H1 (cell line): ENCODE measurements at regions not wholly inside any gene's neighbourhood (a gene's known extent, or its start where the extent isn't known, plus 50 kb on each side); places are given as distances from the start of the nearest gene placed in this dataset.

Source experiments
- CTCF ChIA-PET: fragments of 300-600 bp; sonication (Branson Sonifier 250); formaldehyde crosslinking; loops from one replicate; lab custom pipeline; 2021; ENCODE audit not compliant: partially characterized antibody; lab: Charles Lee
- POLR2A ChIA-PET: fragments of 300-600 bp; sonication (Branson Sonifier 250); formaldehyde crosslinking; loops from one replicate; lab custom pipeline; 2021; ENCODE audit warnings: inconsistent platforms; ENCODE audit not compliant: partially characterized antibody; lab: Charles Lee
- DNase-seq, 2 experiments: peaks; one replicate each; pipeline versions ENCODE4 v3.0.0 to v3.0.0-alpha.2; 2010 to 2022; ENCODE audit warnings: low spot score in 2 of 2, low read depth in 1 of 2, mixed read lengths in 1 of 2
- FAIRE-seq: peaks from 2 replicates; lab custom pipeline; 2011; peaks lifted over from hg19 to GRCh38; lab: Jason Lieb, UNC
- H2AFZ ChIP-seq: 2 replicates; pipeline ENCODE4 v1.8.1; 2012; ENCODE audit warnings: low read length, inconsistent platforms
- H2AK5ac ChIP-seq: 2 replicates; pipeline ENCODE4 v1.6.1; 2013; ENCODE audit warnings: low read depth, low read length
- H2BK120ac ChIP-seq: replicated peaks from 2 replicates; pipeline ENCODE3; 2013; ENCODE audit warnings: low read depth, low read length, inconsistent platforms
- H2BK12ac ChIP-seq: 2 replicates; pipeline ENCODE4 v1.6.1; 2013; ENCODE audit warnings: low read depth, low read length
- H2BK15ac ChIP-seq: 2 replicates; pipeline ENCODE4 v1.6.1; 2013; ENCODE audit warnings: low read length
- H2BK20ac ChIP-seq: 2 replicates; pipeline ENCODE4 v1.6.1; 2013; ENCODE audit warnings: low read length
- H2BK5ac ChIP-seq: 2 replicates; pipeline ENCODE4 v1.6.1; 2013; ENCODE audit warnings: low read depth, low read length
- H3K14ac ChIP-seq: 2 replicates; pipeline ENCODE4 v1.6.1; 2013; ENCODE audit warnings: inconsistent platforms; ENCODE audit not compliant: insufficient read length
- H3K18ac ChIP-seq: 2 replicates; pipeline ENCODE4 v1.6.1; 2013; ENCODE audit warnings: low read length; ENCODE audit errors: extremely low read depth
- H3K23ac ChIP-seq: 2 replicates; pipeline ENCODE4 v1.6.1; 2013; ENCODE audit warnings: inconsistent platforms; ENCODE audit not compliant: insufficient read length
- H3K23me2 ChIP-seq: 2 replicates; pipeline ENCODE4 v1.6.1; 2013; ENCODE audit warnings: low read depth, low read length
- H3K27ac ChIP-seq: 2 replicates; pipeline ENCODE4 v1.6.1; 2011; ENCODE audit warnings: low read depth, low read length, inconsistent platforms
- H3K27me3 ChIP-seq, 4 experiments: replicated peaks in 1 of 4; 1 replicate in 1 of 4; 2 replicates in 3 of 4; pipeline versions ENCODE4 v1.6.1 to v1.8.1; 2011 to 2013; ENCODE audit warnings: low read length in 3 of 4, mild to moderate bottlenecking in 3 of 4, inconsistent platforms in 2 of 4, mixed read lengths in 2 of 4, moderate library complexity in 1 of 4; ENCODE audit not compliant: control insufficient read depth in 3 of 4, insufficient read depth in 3 of 4; ENCODE audit errors: extremely low read depth in 1 of 4
- H3K36me3 ChIP-seq, 4 experiments: 2 replicates each; pipeline versions ENCODE4 v1.6.1 to v1.8.1; 2011 to 2013; ENCODE audit warnings: mild to moderate bottlenecking in 4 of 4, low read length in 3 of 4, moderate library complexity in 2 of 4, control low read depth in 1 of 4, inconsistent platforms in 1 of 4; ENCODE audit not compliant: insufficient read depth in 4 of 4, control insufficient read depth in 2 of 4
- H3K4ac ChIP-seq: replicated peaks from 2 replicates; pipeline ENCODE3; 2013; ENCODE audit warnings: low read length, low read depth, mixed read lengths, inconsistent platforms; ENCODE audit not compliant: insufficient read length
- H3K4me1 ChIP-seq, 4 experiments: replicated peaks in 1 of 4; 1 replicate in 1 of 4; 2 replicates in 3 of 4; pipeline versions ENCODE4 v1.6.1 to v1.8.1; 2011 to 2013; ENCODE audit warnings: low read length in 3 of 4, inconsistent platforms in 2 of 4, mixed read lengths in 1 of 4; ENCODE audit not compliant: insufficient read depth in 4 of 4, control insufficient read depth in 3 of 4
- H3K4me2 ChIP-seq, 2 experiments: 2 replicates each; pipeline versions ENCODE4 v1.6.1 to v1.8.1; 2011 to 2013; ENCODE audit warnings: low read depth in 2 of 2, low read length in 2 of 2, control low read depth in 1 of 2, inconsistent platforms in 1 of 2, mild to moderate bottlenecking in 1 of 2; ENCODE audit not compliant: insufficient read depth in 1 of 2
- H3K4me3 ChIP-seq, 4 experiments: fragments of 200-600, 300-600 bp in 1 of 4; sonication (generic), shearing (Covaris generic), sonication (Bioruptor Twin) in 1 of 4; 2 replicates each; pipeline versions ENCODE4 v1.5.1 to v1.8.1; 2011 to 2016; ENCODE audit warnings: low read length in 4 of 4, low read depth in 3 of 4, control low read depth in 2 of 4, inconsistent platforms in 2 of 4, mild to moderate bottlenecking in 2 of 4, mixed read lengths in 1 of 4, moderate library complexity in 1 of 4; ENCODE audit not compliant: insufficient read depth in 2 of 4; ENCODE audit errors: extremely low read depth in 1 of 4
- H3K56ac ChIP-seq: replicated peaks from 2 replicates; pipeline ENCODE3; 2013; ENCODE audit warnings: low read depth, mild to moderate bottlenecking, mixed read lengths, low read length, inconsistent platforms; ENCODE audit not compliant: insufficient read length
- H3K79me1 ChIP-seq: 2 replicates; pipeline ENCODE4 v1.6.1; 2013; ENCODE audit warnings: low read depth, low read length, control low read depth
- H3K79me2 ChIP-seq, 2 experiments: 2 replicates each; pipeline versions ENCODE4 v1.6.1 to v1.8.1; 2012 to 2013; ENCODE audit warnings: low read length in 2 of 2, mild to moderate bottlenecking in 2 of 2, inconsistent platforms in 1 of 2; ENCODE audit not compliant: insufficient read depth in 2 of 2, control insufficient read depth in 1 of 2
- H3K9ac ChIP-seq, 4 experiments: replicated peaks in 1 of 4; 1 replicate in 1 of 4; 2 replicates in 3 of 4; pipeline versions ENCODE4 v1.6.1 to v1.8.1; 2011 to 2013; ENCODE audit warnings: low read depth in 3 of 4, low read length in 3 of 4, control low read depth in 2 of 4, mild to moderate bottlenecking in 2 of 4, moderate library complexity in 2 of 4, inconsistent platforms in 1 of 4; ENCODE audit errors: extremely low read depth in 1 of 4
- H3K9me3 ChIP-seq, 2 experiments: 2 replicates each; pipeline versions ENCODE4 v1.6.1 to v1.8.1; 2012 to 2013; ENCODE audit warnings: mild to moderate bottlenecking in 2 of 2, moderate library complexity in 2 of 2, control low read depth in 1 of 2, inconsistent platforms in 1 of 2, low read depth in 1 of 2, low read length in 1 of 2, mixed read lengths in 1 of 2; ENCODE audit not compliant: insufficient read depth in 2 of 2
- H4K20me1 ChIP-seq, 2 experiments: replicated peaks in 1 of 2; 2 replicates each; pipeline versions ENCODE3 to v1.8.1; 2011 to 2013; ENCODE audit warnings: inconsistent platforms in 2 of 2, low read length in 2 of 2, mild to moderate bottlenecking in 1 of 2; ENCODE audit not compliant: insufficient read depth in 2 of 2, control insufficient read depth in 1 of 2
- H4K5ac ChIP-seq: 2 replicates; pipeline ENCODE4 v1.6.1; 2013; ENCODE audit warnings: low read length, low read depth, mixed read lengths, inconsistent platforms; ENCODE audit not compliant: insufficient read length
- H4K8ac ChIP-seq: 2 replicates; pipeline ENCODE4 v1.8.0; 2013; ENCODE audit warnings: mild to moderate bottlenecking, moderate library complexity, low read length, inconsistent platforms; ENCODE audit not compliant: insufficient read depth; ENCODE audit errors: extremely low read depth
- H4K91ac ChIP-seq: replicated peaks from 2 replicates; pipeline ENCODE3; 2013; ENCODE audit warnings: low read length, mixed read lengths, inconsistent platforms; ENCODE audit not compliant: insufficient read length
- BCL11A ChIP-seq, 2 experiments: IDR thresholded peaks; one replicate each; pipeline ENCODE4 v1.6.1; 2011; ENCODE audit warnings: low read depth in 2 of 2, low read length in 2 of 2, mild to moderate bottlenecking in 2 of 2
- BRCA1 ChIP-seq: IDR thresholded peaks from 2 replicates; pipeline ENCODE4 v1.6.1; 2012; ENCODE audit warnings: low read depth, low read length, improper control_type of control experiment
- CEBPB ChIP-seq: IDR thresholded peaks from 2 replicates; pipeline ENCODE4 v1.6.1; 2012; ENCODE audit warnings: low read depth, low read length
- JUND ChIP-seq: IDR thresholded peaks from 2 replicates; pipeline ENCODE4 v1.6.1; 2011; ENCODE audit warnings: mild to moderate bottlenecking, improper control_type of control experiment, low read length
- NRF1 ChIP-seq: IDR thresholded peaks from 2 replicates; pipeline ENCODE4 v1.6.1; 2011; ENCODE audit warnings: mild to moderate bottlenecking, low read depth, low read length, improper control_type of control experiment
- POLR2AphosphoS5 ChIP-seq: IDR thresholded peaks from 2 replicates; pipeline ENCODE4 v1.6.1; 2011; ENCODE audit warnings: low read depth, low read length
- RBBP5 ChIP-seq: IDR thresholded peaks from 2 replicates; pipeline ENCODE4 v1.7.1; 2012; ENCODE audit warnings: low read depth, mild to moderate bottlenecking, inconsistent platforms, low read length, moderate library complexity, borderline replicate concordance
- RNF2 ChIP-seq: fragments of 200-900, 300-1000 bp; sonication (generic); IDR thresholded peaks from 2 replicates; pipeline ENCODE4 v1.7.1; 2016; ENCODE audit warnings: borderline replicate concordance, low read depth, mild to moderate bottlenecking, antibody characterized with exemption, low read length; ENCODE audit not compliant: poor library complexity, severe bottlenecking; ENCODE audit errors: missing control alignments
- SIRT6 ChIP-seq: IDR thresholded peaks from one replicate; pipeline ENCODE4 v1.7.1; 2012; ENCODE audit warnings: low read length, inconsistent platforms
- SIX5 ChIP-seq: IDR thresholded peaks from 2 replicates; pipeline ENCODE4 v1.6.1; 2011; ENCODE audit warnings: mild to moderate bottlenecking, low read depth, low read length
- SP4 ChIP-seq: IDR thresholded peaks from 2 replicates; pipeline ENCODE4 v1.6.1; 2012; ENCODE audit warnings: low read length, inconsistent platforms
- SRF ChIP-seq: IDR thresholded peaks from 2 replicates; pipeline ENCODE4 v1.6.1; 2011; ENCODE audit warnings: mild to moderate bottlenecking, low read depth, low read length, moderate library complexity
- TAF1 ChIP-seq: IDR thresholded peaks from 2 replicates; pipeline ENCODE4 v1.6.1; 2011; ENCODE audit warnings: mild to moderate bottlenecking, low read depth, low read length
- USF2 ChIP-seq: IDR thresholded peaks from 2 replicates; pipeline ENCODE4 v1.6.1; 2011; ENCODE audit warnings: low read length, improper control_type of control experiment
- WGBS, 2 experiments: shearing (Covaris generic) in 1 of 2; methylation state at CpG; one replicate each; pipeline versions ENCODE4 v1.1.6 to v1.1.7; 2013 to 2015; ENCODE audit warnings: low lambda C conversion rate in 2 of 2, mixed read lengths in 2 of 2, inconsistent platforms in 1 of 2, low coverage in 1 of 2, missing lambda C conversion rate in 1 of 2; ENCODE audit not compliant: insufficient replicate concordance in 2 of 2, insufficient coverage in 1 of 2, insufficient read length in 1 of 2; ENCODE audit errors: extremely low coverage in 1 of 2, missing lambda C conversion rate in 1 of 2; 5-methylcytosine and 5-hydroxymethylcytosine counted together

GRCh38 chr11:116611998-116612620, 160.7 kb downstream of the BUD13 start:
- H3K79me2 ChIP-seq, result no peaks in the 10 kb centered on the region
- H4K5ac ChIP-seq, result no peak overlapping the region
- H4K20me1 ChIP-seq, result no peaks in the 10 kb centered on the region
- no peak overlapping the region for H3K56ac ChIP-seq
- no peak overlapping the region for H3K14ac ChIP-seq
- FAIRE-seq, result no peak
- CTCF ChIA-PET, result interaction anchor here (1.0 to 4.7 kb wide), 4 partner anchors 12 to 79 kb away, joined by 3 to 22 read pairs (median 8); no protein-coding TSS in a partner anchor
- no peaks in the 10 kb centered on the region for H3K79me1 ChIP-seq
- H3K23ac ChIP-seq, result no peak overlapping the region
- no peak overlapping the region for H2AFZ ChIP-seq
- H3K4me1 ChIP-seq, result 0 out of 7 replicates have a peak, but pooled peaks cover 0 to 2% (median 0%) of the 10 kb centered on the region in 4 experiments
- no peak overlapping the region for H2BK120ac ChIP-seq
- H3K18ac ChIP-seq, result no peak overlapping the region
- POLR2A ChIA-PET, result no interaction called here
- no peak overlapping the region for H3K4me3 ChIP-seq
- H2BK20ac ChIP-seq, result no peak overlapping the region
- no peak overlapping the region for H2BK12ac ChIP-seq
- 92% methylated on average over 4 of the region's 4 CpGs; no CpG with 5 or more reads in 1 of the 2 experiments for WGBS, 2 experiments
- H3K9ac ChIP-seq, result no peak overlapping the region
- H2BK5ac ChIP-seq, result no peak overlapping the region
- no peak overlapping the region for H3K4ac ChIP-seq
- no peak overlapping the region for H4K8ac ChIP-seq
- H3K27me3 ChIP-seq, result no peaks in the 10 kb centered on the region
- H3K4me2 ChIP-seq, result no peak overlapping the region
- H3K23me2 ChIP-seq, result no peaks in the 10 kb centered on the region
- DNase-seq, result no peak
- H3K27ac ChIP-seq, result no peak overlapping the region
- H3K9me3 ChIP-seq, result no peaks in the 10 kb centered on the region
- H2AK5ac ChIP-seq, result no peak overlapping the region
- no peak overlapping the region for H4K91ac ChIP-seq
- H3K36me3 ChIP-seq, result no peaks in the 10 kb centered on the region
- no peak overlapping the region for H2BK15ac ChIP-seq
- TF ChIP-seq BRCA1 (no peak), SRF (no peak), NRF1 (no peak), BCL11A (IDR thresholded peaks at IDR 0.05; ENCODE audit: low read depth in 2 of 2, low read length in 2 of 2) (no peak), SIRT6 (no peak), SIX5 (no peak), JUND (no peak), CEBPB (no peak), TAF1 (no peak), RBBP5 (no peak), SP4 (no peak), USF2 (no peak), RNF2 (no peak), POLR2AphosphoS5 (no peak)
